GM13977 (cell line): ENCODE measurements at regions not wholly inside any gene's neighbourhood (a gene's known extent, or its start where the extent isn't known, plus 50 kb on each side); places are given as distances from the start of the nearest gene placed in this dataset.

Experiments used
- DNase-seq: peaks from one replicate; pipeline ENCODE4 v3.0.0; 2012; ENCODE audit warnings: low spot score
- CTCF ChIP-seq: IDR thresholded peaks from 2 replicates; pipeline ENCODE4 v1.5.1; 2012; ENCODE audit warnings: mild to moderate bottlenecking, control low read depth; ENCODE audit not compliant: insufficient read depth; ENCODE audit errors: extremely low read depth, missing control alignments
- in situ Hi-C: fragments of 300-500 bp; cut with MboI; formaldehyde crosslinking; loops from one replicate; pipeline ENCODE4 v1.12.0; 2022; ENCODE audit warnings: low sequenced_read_pairs, low pct_unique_long_range_greater_than_20kb, mixed read lengths, inconsistent platforms; ENCODE audit not compliant: unreplicated experiment

GRCh38 chr20:19161336-19161735, 51.1 kb upstream of the SLC24A3 start:
- in situ Hi-C loops, result no loop called here
- TF ChIP-seq CTCF, result no peak
- DNase-seq, result no peak
